HG03097 (cell line): ENCODE measurements at regions not wholly inside any gene's neighbourhood (a gene's known extent, or its start where the extent isn't known, plus 50 kb on each side); places are given as distances from the start of the nearest gene placed in this dataset.
A peak's percentile ranks its signal among the peaks of the same experiment; 100 is the strongest.
"Not testable (repeated sequence)": the region's sequence is repeated elsewhere in the genome, so short reads cannot be mapped to it uniquely, and the experiment has no call there.

Experiments
- ATAC-seq: cut with Tn5 transposase; IDR thresholded peaks from one replicate; pipeline ENCODE4 v1.9.1; 2021; ENCODE audit not compliant: unreplicated experiment, low FRiP score

GRCh38 chr6:140758169-140758877 lies 1374.4 kb upstream of the GJE1 start:
- ATAC-seq: no peak

GRCh38 chr6:140752234-140752633 lies 1377.8 kb upstream of the CITED2 start:
- ATAC-seq: no peak

GRCh38 chr6:140747114-140747513 lies 1372.7 kb upstream of the CITED2 start:
- no peak for ATAC-seq

- peak; percentile 57 for ATAC-seq
Observed at GRCh38 chr6:140744659-140745320, 1370.3 kb upstream of the CITED2 start.

- no peak for ATAC-seq
Observed at GRCh38 chr6:140736231-140736630, 1361.8 kb upstream of the CITED2 start.

- ATAC-seq: no peak
Observed at GRCh38 chr6:140732991-140733390, 1358.5 kb upstream of the CITED2 start.

- no peak for ATAC-seq
Observed at GRCh38 chr6:140732155-140732554, 1357.7 kb upstream of the CITED2 start.

GRCh38 chr6:140731741-140732140 lies 1357.3 kb upstream of the CITED2 start:
- no peak for ATAC-seq

GRCh38 chr6:140729521-140729920 lies 1355.1 kb upstream of the CITED2 start:
- ATAC-seq: no peak

GRCh38 chr6:140718021-140718420 lies 1343.6 kb upstream of the CITED2 start:
- no peak for ATAC-seq

- no peak for ATAC-seq
Observed at GRCh38 chr6:140713495-140713894, 1339.0 kb upstream of the CITED2 start.

- no peak for ATAC-seq
Observed at GRCh38 chr6:140711019-140711613, 1336.7 kb upstream of the CITED2 start.

- ATAC-seq: no peak
Observed at GRCh38 chr6:140708441-140708840, 1334.0 kb upstream of the CITED2 start.

- not testable (repeated sequence) for ATAC-seq
Observed at GRCh38 chr6:140704008-140704407, 1329.6 kb upstream of the CITED2 start.

GRCh38 chr6:140697585-140697984 lies 1323.1 kb upstream of the CITED2 start:
- ATAC-seq: no peak

- ATAC-seq: no peak
Observed at GRCh38 chr6:140684776-140685550, 1310.5 kb upstream of the CITED2 start.

- ATAC-seq: no peak
Observed at GRCh38 chr6:140677781-140678528, 1303.5 kb upstream of the CITED2 start.

- no peak for ATAC-seq
Observed at GRCh38 chr6:140671926-140672325, 1297.5 kb upstream of the CITED2 start.

- no peak for ATAC-seq
Observed at GRCh38 chr6:140670021-140670420, 1295.6 kb upstream of the CITED2 start.

GRCh38 chr6:140669321-140669720 lies 1294.9 kb upstream of the CITED2 start:
- ATAC-seq: no peak
